ENCODE measurements at regions not wholly inside any gene's neighbourhood (a gene's known extent, or its start where the extent isn't known, plus 50 kb on each side); places are given as distances from the start of the nearest gene placed in this dataset.

DNA sequence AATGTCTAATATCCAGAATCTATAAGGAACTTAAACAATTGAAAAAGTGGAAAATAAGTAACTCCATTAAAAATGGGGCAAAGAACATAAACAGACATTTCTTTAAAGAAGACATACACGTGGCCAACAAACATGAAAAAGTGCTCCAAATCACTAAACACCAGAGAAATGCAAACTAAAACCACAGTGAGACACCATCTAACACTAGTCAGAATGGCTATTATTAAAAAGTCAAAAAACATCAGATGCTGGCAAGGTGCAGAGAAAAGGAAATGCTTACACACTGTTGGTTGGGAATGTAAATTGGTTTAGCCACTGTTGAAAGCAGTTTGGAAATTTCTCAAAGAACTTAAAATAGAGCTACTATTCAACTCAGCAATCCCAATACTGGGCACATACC lies 169.2 kb upstream of the MANEA start:
- TF ChIP-seq CTCF (IDR thresholded peaks at IDR 0.05; ENCODE audit: insufficient read depth, low read length): no peak
- no peak for TF ChIP-seq SPI1 (IDR thresholded peaks at IDR 0.05; ENCODE audit: borderline replicate concordance, low read depth)
